PC-3 (cell line): ENCODE measurements at regions not wholly inside any gene's neighbourhood (a gene's known extent, or its start where the extent isn't known, plus 50 kb on each side); places are given as distances from the start of the nearest gene placed in this dataset.

Experiments used
- ATAC-seq: fragments of 200-7000 bp; cut with Tn5 transposase; 2 replicates; pipeline ENCODE4 v1.9.1; 2020; ENCODE audit warnings: mild to moderate bottlenecking, moderate library complexity
- BruUV-seq: library from RNA; stranded (reverse); fragments of 400-500 nt; replicated peaks from 2 replicates; lab custom pipeline; 2021; lab: Mats Ljungman, UMichigan
- CTCF ChIA-PET: fragments of 300-600 bp; sonication (Branson Sonifier 250); formaldehyde crosslinking; loops from one replicate; lab custom pipeline; 2022; ENCODE audit warnings: antibody characterized with exemption; lab: Charles Lee
- POLR2A ChIA-PET: fragments of 300-600 bp; sonication (Branson Sonifier 250); formaldehyde crosslinking; loops from one replicate; lab custom pipeline; 2022; ENCODE audit warnings: antibody characterized with exemption; ENCODE audit not compliant: unreplicated experiment; lab: Charles Lee
- DNase-seq: peaks from one replicate; pipeline ENCODE4 v3.0.0-alpha.2; 2015
- H2AFZ ChIP-seq: fragments of 300-600 bp; sonication (generic); 2 replicates; pipeline ENCODE4 v1.6.0; 2016; ENCODE audit warnings: antibody characterized with exemption, low read length
- H3F3A ChIP-seq: fragments of 300-600 bp; sonication (generic); one replicate; pipeline ENCODE4 v1.6.0; 2017; ENCODE audit warnings: antibody characterized with exemption, low read length, control low read depth, mild to moderate bottlenecking; ENCODE audit not compliant: unreplicated experiment
- H3K27ac ChIP-seq: fragments of 300-600 bp; sonication (generic); 2 replicates; pipeline ENCODE4 v1.5.1; 2016; ENCODE audit warnings: mild to moderate bottlenecking, low read length
- H3K27me3 ChIP-seq: fragments of 300-600 bp; sonication (generic); 2 replicates; pipeline ENCODE4 v1.6.1; 2016; ENCODE audit warnings: low read length, mixed read lengths
- H3K36me3 ChIP-seq: fragments of 300-600 bp; sonication (generic); 2 replicates; pipeline ENCODE4 v1.6.1; 2016; ENCODE audit warnings: low read depth, mixed run types, low read length, mixed read lengths
- H3K4me1 ChIP-seq: fragments of 300-600 bp; sonication (generic); 2 replicates; pipeline ENCODE4 v1.5.1; 2016; ENCODE audit warnings: low read length; ENCODE audit not compliant: insufficient read depth
- H3K4me2 ChIP-seq: fragments of 300-600 bp; sonication (generic); 2 replicates; pipeline ENCODE4 v1.6.0; 2016; ENCODE audit warnings: low read length
- H3K4me3 ChIP-seq: fragments of 300-600 bp; sonication (generic); 2 replicates; pipeline ENCODE4 v1.5.1; 2016; ENCODE audit warnings: mild to moderate bottlenecking, low read length, mixed read lengths
- H3K79me2 ChIP-seq: fragments of 300-600 bp; sonication (generic); 2 replicates; pipeline ENCODE4 v1.6.1; 2017; ENCODE audit warnings: low read length, mixed read lengths
- H3K9ac ChIP-seq: fragments of 300-600 bp; sonication (generic); 2 replicates; pipeline ENCODE4 v1.6.0; 2016; ENCODE audit warnings: mild to moderate bottlenecking, low read length
- H3K9me2 ChIP-seq: fragments of 300-600 bp; sonication (generic); replicated peaks from 2 replicates; pipeline ENCODE4 v1.6.1; 2016; ENCODE audit warnings: mixed run types, low read length, mixed read lengths
- H3K9me3 ChIP-seq: fragments of 300-600 bp; sonication (generic); 2 replicates; pipeline ENCODE4 v1.6.1; 2016; ENCODE audit warnings: low read length, mixed read lengths
- H4K20me1 ChIP-seq: fragments of 300-600 bp; sonication (generic); 2 replicates; pipeline ENCODE4 v1.6.1; 2016; ENCODE audit warnings: low read length, mixed read lengths
- EZH2 ChIP-seq: fragments of 300-600 bp; sonication (generic); IDR thresholded peaks from one replicate; pipeline ENCODE4 v1.6.1; 2017; ENCODE audit warnings: antibody characterized with exemption, mild to moderate bottlenecking, low read length; ENCODE audit not compliant: unreplicated experiment
- EZH2phosphoT487 ChIP-seq: fragments of 300-600 bp; sonication (generic); IDR thresholded peaks from 2 replicates; pipeline ENCODE4 v1.6.1; 2018; ENCODE audit warnings: mild to moderate bottlenecking, antibody characterized with exemption, low read length, borderline replicate concordance
- intact Hi-C: fragments of 100-400 bp; cut with micrococcal nuclease; formaldehyde crosslinking; loops from 2 replicates; pipeline ENCODE4 v1.9.0; 2023
- TF ChIP-seq, protein P1 (sequence below): fragments of 300-600 bp; sonication (generic); conservative IDR thresholded peaks from 2 replicates; pipeline ENCODE4 v1.5.1; 2017; ENCODE audit warnings: antibody characterized with exemption, low read depth, mild to moderate bottlenecking, low read length

- no peaks in the 10 kb centered on the region for H3K4me1 ChIP-seq
- H3K4me3 ChIP-seq, result no peak overlapping the region
- intact Hi-C loops, result no loop called here
- no peaks in the 10 kb centered on the region for H3K79me2 ChIP-seq
- H3K9me3 ChIP-seq, result no peaks in the 10 kb centered on the region
- no peak overlapping the region for H3K4me2 ChIP-seq
- DNase-seq (no peak), ATAC-seq (no peak)
- ChIA-PET POLR2A (no interaction called here), CTCF (no interaction called here)
- H3K9me2 ChIP-seq, result no peaks in the 10 kb centered on the region
- H2AFZ ChIP-seq, result no peak overlapping the region
- no peak overlapping the region for H3K9ac ChIP-seq
- no peaks in the 10 kb centered on the region for H4K20me1 ChIP-seq
- BruUV-seq, result no TSS peak
- H3K36me3 ChIP-seq, result no peaks in the 10 kb centered on the region
- H3K27me3 ChIP-seq, result 0 out of 2 replicates have a peak, but pooled peaks cover 5% of the 10 kb centered on the region
- H3F3A ChIP-seq, result no peaks in the 10 kb centered on the region
- no peak for TF ChIP-seq EZH2phosphoT487
- no peak overlapping the region for H3K27ac ChIP-seq
These were observed 219.7 kb upstream of the CPHXL start for GRCh38 chr16:75945916-75946457.

DNA sequence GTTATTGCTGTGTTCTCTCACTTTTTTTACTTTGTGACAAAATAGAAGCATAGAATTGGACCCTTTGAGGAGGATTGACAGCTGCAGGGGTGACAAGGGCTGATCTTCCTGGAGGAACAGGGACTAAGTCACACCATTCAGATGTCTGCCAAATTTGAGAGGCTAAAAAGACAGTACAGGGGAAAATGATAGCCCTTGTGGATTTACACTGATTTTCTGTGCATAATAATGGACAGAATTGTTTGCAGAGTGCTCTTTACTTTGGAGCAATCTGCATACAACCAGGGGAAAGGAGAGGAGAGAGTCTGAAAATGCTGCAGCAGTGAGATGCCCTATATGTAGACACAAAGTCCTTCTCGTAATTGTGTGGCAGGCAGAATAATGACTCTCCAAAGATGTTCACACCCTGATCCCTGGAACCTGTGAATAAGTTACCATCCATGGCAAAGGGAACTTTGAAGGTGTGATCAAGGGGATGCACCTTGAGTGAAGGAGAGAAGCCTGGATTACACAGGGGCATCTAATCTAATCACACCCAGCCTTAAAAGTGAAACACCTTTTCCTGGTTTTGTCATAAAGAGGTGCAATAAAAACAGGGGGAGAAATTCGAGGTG is 221.4 kb upstream of the CPHXL start:
- H3K9me3 ChIP-seq, result no peaks in the 10 kb centered on the region
- no TSS peak for BruUV-seq
- H3F3A ChIP-seq, result no peaks in the 10 kb centered on the region
- no peaks in the 10 kb centered on the region for H3K9me2 ChIP-seq
- no peaks in the 10 kb centered on the region for H3K4me1 ChIP-seq
- ChIA-PET CTCF (no interaction called here), POLR2A (no interaction called here)
- H2AFZ ChIP-seq, result no peak overlapping the region
- H3K4me2 ChIP-seq, result no peak overlapping the region
- intact Hi-C loops, result no loop called here
- H3K79me2 ChIP-seq, result no peaks in the 10 kb centered on the region
- no peak overlapping the region for H3K27ac ChIP-seq
- DNase-seq (no peak), ATAC-seq (no peak)
- no peaks in the 10 kb centered on the region for H3K36me3 ChIP-seq
- H3K27me3 ChIP-seq, result peaks cover 8% of the 10 kb centered on the region; the same call in 1 of the 2 replicates
- H3K4me3 ChIP-seq, result no peak overlapping the region
- H4K20me1 ChIP-seq, result no peaks in the 10 kb centered on the region
- H3K9ac ChIP-seq, result no peak overlapping the region
- TF ChIP-seq EZH2 (no peak), EZH2phosphoT487 (no peak)
- TF ChIP-seq, protein P1, sequence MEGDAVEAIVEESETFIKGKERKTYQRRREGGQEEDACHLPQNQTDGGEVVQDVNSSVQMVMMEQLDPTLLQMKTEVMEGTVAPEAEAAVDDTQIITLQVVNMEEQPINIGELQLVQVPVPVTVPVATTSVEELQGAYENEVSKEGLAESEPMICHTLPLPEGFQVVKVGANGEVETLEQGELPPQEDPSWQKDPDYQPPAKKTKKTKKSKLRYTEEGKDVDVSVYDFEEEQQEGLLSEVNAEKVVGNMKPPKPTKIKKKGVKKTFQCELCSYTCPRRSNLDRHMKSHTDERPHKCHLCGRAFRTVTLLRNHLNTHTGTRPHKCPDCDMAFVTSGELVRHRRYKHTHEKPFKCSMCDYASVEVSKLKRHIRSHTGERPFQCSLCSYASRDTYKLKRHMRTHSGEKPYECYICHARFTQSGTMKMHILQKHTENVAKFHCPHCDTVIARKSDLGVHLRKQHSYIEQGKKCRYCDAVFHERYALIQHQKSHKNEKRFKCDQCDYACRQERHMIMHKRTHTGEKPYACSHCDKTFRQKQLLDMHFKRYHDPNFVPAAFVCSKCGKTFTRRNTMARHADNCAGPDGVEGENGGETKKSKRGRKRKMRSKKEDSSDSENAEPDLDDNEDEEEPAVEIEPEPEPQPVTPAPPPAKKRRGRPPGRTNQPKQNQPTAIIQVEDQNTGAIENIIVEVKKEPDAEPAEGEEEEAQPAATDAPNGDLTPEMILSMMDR, result no peak

DNA sequence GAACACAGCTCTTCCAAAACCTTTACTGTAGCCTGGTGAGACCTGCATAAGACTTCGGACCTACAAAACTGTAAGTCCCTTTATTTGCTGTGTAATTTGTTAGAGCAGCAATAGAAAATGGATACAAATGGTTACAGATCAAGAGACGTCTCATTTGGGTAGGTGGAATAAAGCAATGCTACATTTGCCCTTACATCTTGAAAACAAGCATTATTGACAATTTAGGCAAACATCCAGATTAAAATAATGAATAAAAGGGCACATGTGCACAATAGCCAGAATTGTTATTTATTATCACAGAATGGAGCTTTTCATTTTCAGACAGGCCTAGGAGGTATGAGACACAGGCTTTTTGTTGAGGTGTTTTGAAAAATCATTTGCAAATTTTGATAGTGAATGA is 222.2 kb upstream of the CPHXL start:
- Histone ChIP-seq H3F3A (no peaks in the 10 kb centered on the region), H3K36me3 (no peaks in the 10 kb centered on the region), H3K27ac (no peak overlapping the region), H3K9me3 (no peaks in the 10 kb centered on the region), H2AFZ (no peak overlapping the region), H3K4me1 (no peaks in the 10 kb centered on the region), H3K27me3 (peaks cover 8% of the 10 kb centered on the region; the same call in 1 of the 2 replicates), H3K79me2 (no peaks in the 10 kb centered on the region), H3K9ac (no peak overlapping the region), H3K9me2 (no peaks in the 10 kb centered on the region), H4K20me1 (no peaks in the 10 kb centered on the region), H3K4me3 (no peak overlapping the region), H3K4me2 (no peak overlapping the region)
- CTCF ChIA-PET, result no interaction called here
- ATAC-seq (no peak), DNase-seq (no peak)
- TF ChIP-seq EZH2, result no peak
- no peak for TF ChIP-seq EZH2phosphoT487
- TF ChIP-seq, protein P1, result no peak
- intact Hi-C loops, result no loop called here
- no TSS peak for BruUV-seq
- POLR2A ChIA-PET, result no interaction called here
